ENCODE measurements at regions not wholly inside any gene's neighbourhood (a gene's known extent, or its start where the extent isn't known, plus 50 kb on each side); places are given as distances from the start of the nearest gene placed in this dataset.

DNA sequence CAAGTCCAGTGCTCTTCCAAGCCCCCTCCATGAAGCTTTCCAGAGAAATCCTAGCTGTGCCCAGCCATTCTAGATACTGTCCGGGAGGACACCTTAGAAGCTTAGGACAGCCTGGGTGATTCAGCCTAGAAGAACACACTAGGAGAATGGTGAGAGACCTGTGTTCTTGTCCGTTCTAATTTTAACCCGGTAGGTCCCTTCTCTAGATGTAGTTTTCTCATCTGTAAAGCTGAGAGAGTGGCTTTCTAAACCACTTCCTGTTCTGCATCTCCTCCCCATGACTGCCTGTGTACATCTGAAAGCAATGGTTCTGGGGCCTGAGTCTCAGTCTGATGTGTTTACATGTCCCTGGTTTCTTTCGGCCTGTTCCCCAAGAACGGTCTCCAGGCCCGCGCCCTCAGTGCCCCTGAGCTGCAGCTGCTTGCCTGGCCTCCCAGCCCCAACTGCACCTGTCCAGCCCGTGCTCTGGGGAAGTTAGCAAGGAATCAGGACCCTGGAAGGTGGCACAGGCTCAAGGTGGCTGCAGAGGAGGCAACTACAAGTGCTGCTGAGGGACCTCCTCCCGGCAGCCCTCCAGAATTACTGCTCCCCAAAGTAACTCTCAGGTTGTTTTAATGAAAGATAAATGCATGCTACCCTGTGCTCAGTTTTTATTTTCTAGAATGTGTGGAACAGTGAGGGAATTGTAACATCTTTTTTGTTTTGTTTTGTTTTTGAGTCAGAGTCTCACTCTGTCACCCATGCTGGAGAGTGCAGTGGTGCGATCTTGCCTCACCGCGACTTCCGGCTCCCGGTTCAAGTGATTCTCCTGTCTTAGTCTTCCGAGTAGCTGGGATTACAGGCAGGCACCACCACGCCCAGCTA, 105.9 kb downstream of the LBH start:
- peaks cover 2% of the 10 kb centered on the region for H3K27me3 ChIP-seq (ENCODE audit: control insufficient read depth, insufficient read depth, low read length)
- H3K27ac ChIP-seq (ENCODE audit: insufficient read depth, low read length), result no peak overlapping the region
- no peak for DNase-seq (ENCODE audit: low read depth in 2 of 2)
- no peak overlapping the region for H2AFZ ChIP-seq (ENCODE audit: low read length)
- H4K20me1 ChIP-seq (ENCODE audit: control insufficient read depth, extremely low read depth, insufficient read depth, low read length), result no peaks in the 10 kb centered on the region
- no peak for TF ChIP-seq EZH2 (IDR thresholded peaks at IDR 0.05; ENCODE audit: low read length, missing control alignments)
- TF ChIP-seq, protein P1, sequence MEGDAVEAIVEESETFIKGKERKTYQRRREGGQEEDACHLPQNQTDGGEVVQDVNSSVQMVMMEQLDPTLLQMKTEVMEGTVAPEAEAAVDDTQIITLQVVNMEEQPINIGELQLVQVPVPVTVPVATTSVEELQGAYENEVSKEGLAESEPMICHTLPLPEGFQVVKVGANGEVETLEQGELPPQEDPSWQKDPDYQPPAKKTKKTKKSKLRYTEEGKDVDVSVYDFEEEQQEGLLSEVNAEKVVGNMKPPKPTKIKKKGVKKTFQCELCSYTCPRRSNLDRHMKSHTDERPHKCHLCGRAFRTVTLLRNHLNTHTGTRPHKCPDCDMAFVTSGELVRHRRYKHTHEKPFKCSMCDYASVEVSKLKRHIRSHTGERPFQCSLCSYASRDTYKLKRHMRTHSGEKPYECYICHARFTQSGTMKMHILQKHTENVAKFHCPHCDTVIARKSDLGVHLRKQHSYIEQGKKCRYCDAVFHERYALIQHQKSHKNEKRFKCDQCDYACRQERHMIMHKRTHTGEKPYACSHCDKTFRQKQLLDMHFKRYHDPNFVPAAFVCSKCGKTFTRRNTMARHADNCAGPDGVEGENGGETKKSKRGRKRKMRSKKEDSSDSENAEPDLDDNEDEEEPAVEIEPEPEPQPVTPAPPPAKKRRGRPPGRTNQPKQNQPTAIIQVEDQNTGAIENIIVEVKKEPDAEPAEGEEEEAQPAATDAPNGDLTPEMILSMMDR (conservative IDR thresholded peaks at IDR 0.05 in 1 of 2, IDR thresholded peaks at IDR 0.05 in 1 of 2; ENCODE audit: low read depth in 1 of 2, low read length in 2 of 2), result no peak
- no peak overlapping the region for H3K4me3 ChIP-seq (replicated peaks in 1 of 4; ENCODE audit: control extremely low read depth in 1 of 4, insufficient read depth in 1 of 4, low read depth in 3 of 4, low read length in 4 of 4)
- H3K9ac ChIP-seq (ENCODE audit: insufficient read depth, low read length), result no peak overlapping the region
- H3K36me3 ChIP-seq (ENCODE audit: control insufficient read depth, insufficient read depth, low read length), result no peaks in the 10 kb centered on the region
- H3K4me2 ChIP-seq (ENCODE audit: extremely low read depth, insufficient read depth, low read length), result no peak overlapping the region
- H3K9me3 ChIP-seq (ENCODE audit: control insufficient read depth, insufficient read depth, low read depth, low read length), result no peaks in the 10 kb centered on the region
- H3K79me2 ChIP-seq (ENCODE audit: control insufficient read depth, insufficient read depth, low read length), result no peaks in the 10 kb centered on the region
- no peaks in the 10 kb centered on the region for H3K4me1 ChIP-seq (ENCODE audit: control insufficient read depth, extremely low read depth, insufficient read depth, low read length)

DNA sequence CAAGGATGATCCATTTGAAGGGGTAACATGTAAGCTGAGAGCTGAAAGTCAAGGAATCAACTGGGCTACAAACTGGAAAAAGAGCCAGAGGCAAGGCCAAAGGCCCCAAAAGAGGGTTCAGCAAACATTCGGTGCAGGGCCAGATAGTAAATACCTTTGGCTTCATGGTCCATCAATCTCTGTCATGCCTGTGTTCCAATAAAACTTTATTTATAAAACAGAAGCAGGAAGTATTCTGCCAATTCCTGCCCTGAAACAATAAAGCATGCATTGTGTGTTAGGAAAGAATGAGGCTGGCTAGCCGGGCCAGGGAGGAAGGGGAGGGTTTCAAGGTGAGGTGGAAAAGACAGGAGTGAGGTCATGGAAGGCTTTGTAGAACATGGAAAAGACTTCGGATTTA, 107.1 kb downstream of the LBH start:
- Histone ChIP-seq H4K20me1 (ENCODE audit: control insufficient read depth, extremely low read depth, insufficient read depth, low read length) (no peaks in the 10 kb centered on the region), H3K4me2 (ENCODE audit: extremely low read depth, insufficient read depth, low read length) (no peak overlapping the region), H3K27me3 (ENCODE audit: control insufficient read depth, insufficient read depth, low read length) (no peaks in the 10 kb centered on the region), H3K4me1 (ENCODE audit: control insufficient read depth, extremely low read depth, insufficient read depth, low read length) (no peaks in the 10 kb centered on the region), H3K9ac (ENCODE audit: insufficient read depth, low read length) (no peak overlapping the region), H3K36me3 (ENCODE audit: control insufficient read depth, insufficient read depth, low read length) (no peaks in the 10 kb centered on the region), H3K79me2 (ENCODE audit: control insufficient read depth, insufficient read depth, low read length) (no peaks in the 10 kb centered on the region), H2AFZ (ENCODE audit: low read length) (no peak overlapping the region), H3K27ac (ENCODE audit: insufficient read depth, low read length) (no peak overlapping the region), H3K4me3 (replicated peaks in 1 of 4; ENCODE audit: control extremely low read depth in 1 of 4, insufficient read depth in 1 of 4, low read depth in 3 of 4, low read length in 4 of 4) (no peak overlapping the region), H3K9me3 (ENCODE audit: control insufficient read depth, insufficient read depth, low read depth, low read length) (no peaks in the 10 kb centered on the region)
- DNase-seq (ENCODE audit: low read depth in 2 of 2), result no peak
- TF ChIP-seq, protein P1 (conservative IDR thresholded peaks at IDR 0.05 in 1 of 2, IDR thresholded peaks at IDR 0.05 in 1 of 2; ENCODE audit: low read depth in 1 of 2, low read length in 2 of 2), result no peak
- no peak for TF ChIP-seq EZH2 (IDR thresholded peaks at IDR 0.05; ENCODE audit: low read length, missing control alignments)

DNA sequence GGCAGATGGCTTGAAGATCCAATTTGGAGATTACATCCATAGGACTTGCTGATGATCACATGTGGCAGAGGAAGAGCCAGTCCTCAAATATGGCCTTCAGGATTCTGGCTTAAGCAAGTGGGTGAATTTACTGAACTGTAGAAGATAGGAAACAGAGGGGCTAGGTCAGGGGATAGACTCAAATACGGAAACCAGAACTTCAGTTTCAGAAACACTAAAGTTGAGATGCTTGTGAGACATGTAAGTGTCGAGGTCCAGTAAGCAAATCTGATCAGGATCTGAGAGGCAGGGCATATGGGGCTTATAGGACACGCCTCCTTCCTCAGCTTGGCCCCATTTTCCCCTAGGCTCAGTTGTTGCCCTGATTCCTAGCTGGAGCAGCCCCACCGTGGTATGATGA, 107.7 kb downstream of the LBH start:
- H3K27me3 ChIP-seq (ENCODE audit: control insufficient read depth, insufficient read depth, low read length), result no peaks in the 10 kb centered on the region
- H3K79me2 ChIP-seq (ENCODE audit: control insufficient read depth, insufficient read depth, low read length), result no peaks in the 10 kb centered on the region
- H3K9me3 ChIP-seq (ENCODE audit: control insufficient read depth, insufficient read depth, low read depth, low read length), result no peaks in the 10 kb centered on the region
- no peaks in the 10 kb centered on the region for H4K20me1 ChIP-seq (ENCODE audit: control insufficient read depth, extremely low read depth, insufficient read depth, low read length)
- no peak overlapping the region for H3K9ac ChIP-seq (ENCODE audit: insufficient read depth, low read length)
- H3K4me2 ChIP-seq (ENCODE audit: extremely low read depth, insufficient read depth, low read length), result no peak overlapping the region
- H3K4me3 ChIP-seq (replicated peaks in 1 of 4; ENCODE audit: control extremely low read depth in 1 of 4, insufficient read depth in 1 of 4, low read depth in 3 of 4, low read length in 4 of 4), result no peak overlapping the region
- H3K4me1 ChIP-seq (ENCODE audit: control insufficient read depth, extremely low read depth, insufficient read depth, low read length), result no peaks in the 10 kb centered on the region
- no peak for DNase-seq (ENCODE audit: low read depth in 2 of 2)
- no peak overlapping the region for H2AFZ ChIP-seq (ENCODE audit: low read length)
- TF ChIP-seq, protein P1 (conservative IDR thresholded peaks at IDR 0.05 in 1 of 2, IDR thresholded peaks at IDR 0.05 in 1 of 2; ENCODE audit: low read depth in 1 of 2, low read length in 2 of 2), result no peak
- no peak for TF ChIP-seq EZH2 (IDR thresholded peaks at IDR 0.05; ENCODE audit: low read length, missing control alignments)
- H3K27ac ChIP-seq (ENCODE audit: insufficient read depth, low read length), result no peak overlapping the region
- no peaks in the 10 kb centered on the region for H3K36me3 ChIP-seq (ENCODE audit: control insufficient read depth, insufficient read depth, low read length)
